Brain microvascular endothelial cell (primary cell): ENCODE measurements at regions not wholly inside any gene's neighbourhood (a gene's known extent, or its start where the extent isn't known, plus 50 kb on each side); places are given as distances from the start of the nearest gene placed in this dataset.

Source experiments
- DNase-seq: peaks from one replicate; pipeline ENCODE4 v3.0.0-alpha.2; 2020
- H3K27ac ChIP-seq: fragments of 250-450 bp; sonication (Bioruptor Pico); 2 replicates; pipeline ENCODE4 v1.5.1; 2020; ENCODE audit warnings: mild to moderate bottlenecking, moderate library complexity
- H3K27me3 ChIP-seq: fragments of 250-450 bp; sonication (Bioruptor Pico); replicated peaks from 2 replicates; pipeline ENCODE4 v1.5.1; 2020; ENCODE audit warnings: mild to moderate bottlenecking
- H3K36me3 ChIP-seq: fragments of 250-450 bp; sonication (Bioruptor Pico); replicated peaks from 2 replicates; pipeline ENCODE4 v1.5.1; 2020; ENCODE audit warnings: mild to moderate bottlenecking
- H3K4me3 ChIP-seq: 2 replicates; pipeline ENCODE4 v1.5.1; 2011; ENCODE audit warnings: low read depth, mild to moderate bottlenecking, control low read depth, low read length, moderate library complexity
- CTCF ChIP-seq: IDR thresholded peaks from 2 replicates; pipeline ENCODE4 v1.5.1; 2011; ENCODE audit warnings: low read depth, mild to moderate bottlenecking, moderate library complexity, low read length, control low read depth, inconsistent platforms; ENCODE audit errors: missing control alignments
- in situ Hi-C: cut with HindIII; loops from 2 replicates; pipeline ENCODE4 v1.10.0; 2017; ENCODE audit warnings: low sequenced_read_pairs, low pct_ligation_motif_present

GRCh38 chr13:107025991-107026390, 458.1 kb upstream of the ARGLU1 start:
- in situ Hi-C loops: no loop called here
- Histone ChIP-seq H3K27ac (no peak overlapping the region), H3K27me3 (no peaks in the 10 kb centered on the region), H3K4me3 (no peak overlapping the region), H3K36me3 (no peaks in the 10 kb centered on the region)
- TF ChIP-seq CTCF: no peak
- peak; percentile 56 for DNase-seq

- in situ Hi-C loops: no loop called here
- H3K36me3 ChIP-seq: no peaks in the 10 kb centered on the region
- no peak for TF ChIP-seq CTCF
- no peak overlapping the region for H3K4me3 ChIP-seq
- no peak for DNase-seq
- H3K27me3 ChIP-seq: no peaks in the 10 kb centered on the region
- no peak overlapping the region for H3K27ac ChIP-seq
Observed at GRCh38 chr13:107023335-107023734, 455.4 kb upstream of the ARGLU1 start.

GRCh38 chr13:107020393-107020792, 452.5 kb upstream of the ARGLU1 start:
- H3K27me3 ChIP-seq: no peaks in the 10 kb centered on the region
- DNase-seq: no peak
- no peak for TF ChIP-seq CTCF
- no peak overlapping the region for H3K4me3 ChIP-seq
- no peak overlapping the region for H3K27ac ChIP-seq
- in situ Hi-C loops: no loop called here
- no peaks in the 10 kb centered on the region for H3K36me3 ChIP-seq

GRCh38 chr13:107018285-107018684, 450.3 kb upstream of the ARGLU1 start:
- H3K36me3 ChIP-seq: no peaks in the 10 kb centered on the region
- in situ Hi-C loops: no loop called here
- DNase-seq: no peak
- no peaks in the 10 kb centered on the region for H3K27me3 ChIP-seq
- H3K4me3 ChIP-seq: no peak overlapping the region
- H3K27ac ChIP-seq: no peak overlapping the region
- no peak for TF ChIP-seq CTCF

GRCh38 chr13:107006661-107007060, 438.7 kb upstream of the ARGLU1 start:
- Histone ChIP-seq H3K27ac (no peak overlapping the region), H3K27me3 (no peaks in the 10 kb centered on the region), H3K4me3 (no peak overlapping the region), H3K36me3 (no peaks in the 10 kb centered on the region)
- no peak for DNase-seq
- no peak for TF ChIP-seq CTCF
- in situ Hi-C loops: no loop called here

- Histone ChIP-seq H3K27me3 (no peaks in the 10 kb centered on the region), H3K27ac (no peak overlapping the region), H3K4me3 (no peak overlapping the region), H3K36me3 (no peaks in the 10 kb centered on the region)
- in situ Hi-C loops: no loop called here
- TF ChIP-seq CTCF: no peak
- DNase-seq: no peak
Observed at GRCh38 chr13:107005577-107005976, 437.6 kb upstream of the ARGLU1 start.
